T-helper 9 cell (primary cell): ENCODE measurements at regions not wholly inside any gene's neighbourhood (a gene's known extent, or its start where the extent isn't known, plus 50 kb on each side); places are given as distances from the start of the nearest gene placed in this dataset.
"Not testable (repeated sequence)": the region's sequence is repeated elsewhere in the genome, so short reads cannot be mapped to it uniquely, and the experiment has no call there.

Source experiments
- DNase-seq: peaks from one replicate; pipeline ENCODE4 v3.0.0-alpha.2; 2020

- DNase-seq: no peak
These were observed 125.2 kb downstream of the CETN3 start for GRCh38 chr5:90284375-90284774.

GRCh38 chr5:90279091-90279490 lies 130.5 kb downstream of the CETN3 start:
- no peak for DNase-seq

GRCh38 chr5:90274216-90274615 lies 135.3 kb downstream of the CETN3 start:
- no peak for DNase-seq

- no peak for DNase-seq
These were observed 141.9 kb downstream of the CETN3 start for GRCh38 chr5:90267646-90268045.

GRCh38 chr5:90265545-90265857 lies 144.1 kb downstream of the CETN3 start:
- no peak for DNase-seq

- DNase-seq: peak; percentile 9
These were observed 144.6 kb downstream of the CETN3 start for GRCh38 chr5:90264689-90265544.

GRCh38 chr5:90263102-90263820 lies 146.3 kb downstream of the CETN3 start:
- DNase-seq: no peak

- no peak for DNase-seq
These were observed 158.1 kb downstream of the CETN3 start for GRCh38 chr5:90251447-90251846.

GRCh38 chr5:90248640-90249039 lies 160.9 kb downstream of the CETN3 start:
- DNase-seq: no peak

GRCh38 chr5:90243848-90244247 lies 165.7 kb downstream of the CETN3 start:
- not testable (repeated sequence) for DNase-seq

- DNase-seq: no peak
These were observed 176.1 kb downstream of the CETN3 start for GRCh38 chr5:90233476-90233875.

GRCh38 chr5:90231688-90232087 lies 177.9 kb downstream of the CETN3 start:
- DNase-seq: no peak

- DNase-seq: no peak
These were observed 181.9 kb downstream of the CETN3 start for GRCh38 chr5:90227683-90228082.

- DNase-seq: no peak
These were observed 183.0 kb downstream of the CETN3 start for GRCh38 chr5:90226433-90227099.

- no peak for DNase-seq
These were observed 185.2 kb downstream of the CETN3 start for GRCh38 chr5:90224342-90224741.

- no peak for DNase-seq
These were observed 185.8 kb downstream of the CETN3 start for GRCh38 chr5:90223756-90224155.

- DNase-seq: no peak
These were observed 187.6 kb downstream of the CETN3 start for GRCh38 chr5:90221951-90222350.

- DNase-seq: no peak
These were observed 189.0 kb downstream of the CETN3 start for GRCh38 chr5:90220554-90220953.

GRCh38 chr5:90214991-90215390 lies 194.6 kb downstream of the CETN3 start:
- no peak for DNase-seq

GRCh38 chr5:90208323-90208722 lies 201.2 kb downstream of the CETN3 start:
- DNase-seq: not testable (repeated sequence)

- DNase-seq: no peak
These were observed 207.6 kb downstream of the CETN3 start for GRCh38 chr5:90201923-90202322.

GRCh38 chr5:90193185-90193822 lies 216.3 kb downstream of the CETN3 start:
- DNase-seq: no peak

- DNase-seq: no peak
These were observed 218.1 kb downstream of the CETN3 start for GRCh38 chr5:90191352-90192045.
